CD4-positive, CD25-positive, alpha-beta regulatory T cell (primary cell): ENCODE measurements at regions not wholly inside any gene's neighbourhood (a gene's known extent, or its start where the extent isn't known, plus 50 kb on each side); places are given as distances from the start of the nearest gene placed in this dataset.
A peak's percentile ranks its signal among the peaks of the same experiment; 100 is the strongest.

Experiments
- ATAC-seq, 2 donors: fragments of 150-1000 bp; cut with Tn5 transposase; one replicate each; pipeline ENCODE4 v1.10.0; 2021; ENCODE audit warnings: low read depth in 2 of 2, moderate number of reproducible peaks in 2 of 2, moderate library complexity in 1 of 2
- DNase-seq, 3 donors: peaks; one replicate each; pipeline versions ENCODE4 v3.0.0 to v3.0.0-alpha.2; 2012 to 2022; ENCODE audit warnings: mixed read lengths in 1 of 3
- H3K27ac ChIP-seq: one replicate; pipeline ENCODE4 v1.7.0; 2013; ENCODE audit warnings: mild to moderate bottlenecking, low read length; ENCODE audit not compliant: insufficient read depth, poor library complexity, severe bottlenecking
- H3K27me3 ChIP-seq: one replicate; pipeline ENCODE4 v1.7.0; 2013; ENCODE audit warnings: low read length; ENCODE audit not compliant: control insufficient read depth, insufficient read depth
- H3K36me3 ChIP-seq: one replicate; pipeline ENCODE4 v1.7.0; 2013; ENCODE audit warnings: mild to moderate bottlenecking, low read length, moderate library complexity; ENCODE audit not compliant: control insufficient read depth, insufficient read depth
- H3K4me1 ChIP-seq: 2 replicates; pipeline ENCODE4 v1.7.0; 2013; ENCODE audit warnings: mild to moderate bottlenecking, low read length; ENCODE audit not compliant: insufficient read depth, control insufficient read depth, poor library complexity, severe bottlenecking
- H3K4me3 ChIP-seq: one replicate; pipeline ENCODE4 v1.7.0; 2013; ENCODE audit warnings: low read depth, mild to moderate bottlenecking, low read length, moderate library complexity
- H3K9me3 ChIP-seq, 2 experiments: 1 replicate in 1 of 2; 2 replicates in 1 of 2; pipeline ENCODE4 v1.7.0; 2013; ENCODE audit warnings: low read length in 2 of 2, mild to moderate bottlenecking in 1 of 2, moderate library complexity in 1 of 2; ENCODE audit not compliant: control insufficient read depth in 2 of 2
- H3K27ac Mint-ChIP-seq, 3 donors: one replicate each; pipeline ENCODE4 v1.8.0; 2020 to 2022; ENCODE audit warnings: mild to moderate bottlenecking in 3 of 3, mixed read lengths in 3 of 3, moderate library complexity in 2 of 3
- H3K27me3 Mint-ChIP-seq: one replicate; pipeline ENCODE4 v1.8.0; 2022; ENCODE audit warnings: mild to moderate bottlenecking, mixed read lengths
- H3K36me3 Mint-ChIP-seq: one replicate; pipeline ENCODE4 v1.8.0; 2020; ENCODE audit warnings: mixed read lengths
- H3K4me1 Mint-ChIP-seq, 4 donors: one replicate each; pipeline ENCODE4 v1.8.0; 2020 to 2022; ENCODE audit warnings: mixed read lengths in 4 of 4, mild to moderate bottlenecking in 1 of 4
- H3K4me3 Mint-ChIP-seq, 4 donors: one replicate each; pipeline ENCODE4 v1.8.0; 2020 to 2022; ENCODE audit warnings: mild to moderate bottlenecking in 4 of 4, mixed read lengths in 4 of 4, moderate library complexity in 3 of 4
- H3K9me3 Mint-ChIP-seq, 7 donors: one replicate each; pipeline ENCODE4 v1.8.0; 2020 to 2022; ENCODE audit warnings: mixed read lengths in 7 of 7, mild to moderate bottlenecking in 3 of 7, moderate library complexity in 2 of 7

DNA sequence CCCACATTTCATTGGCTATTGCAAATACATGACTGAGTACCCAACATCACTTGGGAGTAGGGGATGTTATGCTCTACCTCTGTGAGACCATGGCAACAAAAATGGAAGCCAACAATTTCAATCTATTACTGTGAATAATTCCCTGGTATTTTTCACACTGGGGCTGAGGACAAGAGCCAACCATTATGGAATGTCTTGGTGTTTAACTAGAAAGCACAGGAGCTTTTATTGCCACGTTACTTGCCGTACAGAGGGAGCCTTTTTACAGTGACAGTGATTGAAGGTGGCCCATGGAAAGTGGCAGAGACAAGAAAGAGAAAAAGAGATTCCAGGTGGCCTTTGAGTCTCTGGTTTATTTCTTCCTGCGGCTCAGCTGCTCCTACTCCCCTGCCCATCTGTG is 105.7 kb upstream of the TBC1D5 start:
- H3K36me3 ChIP-seq = no peaks in the 10 kb centered on the region
- H3K27ac Mint-ChIP-seq = no peak overlapping the region
- no peaks in the 10 kb centered on the region for H3K36me3 Mint-ChIP-seq
- H3K9me3 ChIP-seq = no peaks in the 10 kb centered on the region
- no peak overlapping the region for H3K4me3 Mint-ChIP-seq
- H3K4me1 Mint-ChIP-seq = no peaks in the 10 kb centered on the region
- H3K4me1 ChIP-seq = no peaks in the 10 kb centered on the region
- H3K27me3 Mint-ChIP-seq = peaks cover 10% of the 10 kb centered on the region
- no peak overlapping the region for H3K27ac ChIP-seq
- no peak for DNase-seq
- H3K27me3 ChIP-seq = no peaks in the 10 kb centered on the region
- H3K4me3 ChIP-seq = no peak overlapping the region
- H3K9me3 Mint-ChIP-seq = peaks cover 0 to 4% (median 0%) of the 10 kb centered on the region in 7 donors
- no peak for ATAC-seq

GRCh38 chr3:17847156-17847555 is 104.7 kb upstream of the TBC1D5 start:
- no peak overlapping the region for H3K4me3 ChIP-seq
- no peak for ATAC-seq

DNA sequence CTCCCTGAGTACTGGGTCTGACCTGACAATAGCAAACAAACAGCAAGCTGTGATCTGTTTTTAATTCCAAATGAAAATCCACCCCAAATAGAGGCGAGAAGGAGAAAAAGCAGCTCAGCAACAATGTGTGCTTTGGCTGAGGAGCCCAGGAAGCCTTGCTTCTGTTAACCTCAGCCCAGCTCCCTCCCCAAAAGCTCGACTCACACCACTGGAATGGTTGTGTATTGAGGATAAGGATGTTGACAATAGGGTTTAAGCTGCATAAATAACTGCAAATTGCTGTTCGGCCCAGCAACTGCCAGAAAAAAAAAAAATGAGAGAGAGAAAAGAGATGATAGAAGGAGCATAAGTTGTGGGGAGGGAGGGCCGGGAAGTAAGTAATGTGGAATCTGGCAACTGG is 104.0 kb upstream of the TBC1D5 start:
- DNase-seq (no peak), ATAC-seq (no peak)
- Mint-ChIP-seq H3K36me3 (no peaks in the 10 kb centered on the region), H3K27ac (no peak overlapping the region), H3K9me3 (peaks cover 0 to 4% (median 0%) of the 10 kb centered on the region in 7 donors), H3K27me3 (peaks cover 14% of the 10 kb centered on the region), H3K4me3 (no peak overlapping the region), H3K4me1 (no peaks in the 10 kb centered on the region)
- Histone ChIP-seq H3K27me3 (no peaks in the 10 kb centered on the region), H3K36me3 (no peaks in the 10 kb centered on the region), H3K4me1 (no peaks in the 10 kb centered on the region), H3K27ac (no peak overlapping the region), H3K4me3 (no peak overlapping the region), H3K9me3 (no peaks in the 10 kb centered on the region)

More at GRCh38 chr3:17847156-17847555, 104.7 kb upstream of the TBC1D5 start:
- no peaks in the 10 kb centered on the region for H3K4me1 ChIP-seq
- H3K4me1 Mint-ChIP-seq = no peaks in the 10 kb centered on the region
- no peak for DNase-seq
- H3K4me3 Mint-ChIP-seq = no peak overlapping the region
- no peak overlapping the region for H3K27ac Mint-ChIP-seq
- no peaks in the 10 kb centered on the region for H3K9me3 ChIP-seq
- H3K27ac ChIP-seq = no peak overlapping the region
- H3K27me3 ChIP-seq = no peaks in the 10 kb centered on the region
- peaks cover 0 to 4% (median 0%) of the 10 kb centered on the region in 7 donors for H3K9me3 Mint-ChIP-seq
- no peaks in the 10 kb centered on the region for H3K36me3 ChIP-seq
- peaks cover 10% of the 10 kb centered on the region for H3K27me3 Mint-ChIP-seq
- H3K36me3 Mint-ChIP-seq = no peaks in the 10 kb centered on the region

- Mint-ChIP-seq H3K4me1 (no peaks in the 10 kb centered on the region), H3K4me3 (no peak overlapping the region), H3K36me3 (no peaks in the 10 kb centered on the region), H3K27ac (no peak overlapping the region), H3K9me3 (peaks cover 0 to 4% (median 0%) of the 10 kb centered on the region in 7 donors), H3K27me3 (peaks cover 14% of the 10 kb centered on the region)
- no peak overlapping the region for H3K27ac ChIP-seq
- no peak overlapping the region for H3K4me3 ChIP-seq
- H3K27me3 ChIP-seq = no peaks in the 10 kb centered on the region
- no peaks in the 10 kb centered on the region for H3K9me3 ChIP-seq
- no peaks in the 10 kb centered on the region for H3K4me1 ChIP-seq
- ATAC-seq (no peak), DNase-seq (no peak)
- H3K36me3 ChIP-seq = no peaks in the 10 kb centered on the region
Measured at GRCh38 chr3:17845026-17845812, 102.8 kb upstream of the TBC1D5 start.

GRCh38 chr3:17844236-17844635 is 101.8 kb upstream of the TBC1D5 start:
- no peaks in the 10 kb centered on the region for H3K36me3 ChIP-seq
- no peaks in the 10 kb centered on the region for H3K4me1 ChIP-seq
- Mint-ChIP-seq H3K9me3 (peaks cover 0 to 4% (median 0%) of the 10 kb centered on the region in 7 donors), H3K4me3 (no peak overlapping the region), H3K4me1 (no peaks in the 10 kb centered on the region), H3K36me3 (no peaks in the 10 kb centered on the region), H3K27ac (no peak overlapping the region), H3K27me3 (peaks cover 14% of the 10 kb centered on the region)
- DNase-seq (no peak), ATAC-seq (no peak)
- H3K27ac ChIP-seq = no peak overlapping the region
- H3K27me3 ChIP-seq = no peaks in the 10 kb centered on the region
- no peaks in the 10 kb centered on the region for H3K9me3 ChIP-seq
- no peak overlapping the region for H3K4me3 ChIP-seq

- Mint-ChIP-seq H3K36me3 (no peaks in the 10 kb centered on the region), H3K27ac (no peak overlapping the region), H3K27me3 (peaks cover 12% of the 10 kb centered on the region), H3K4me1 (no peaks in the 10 kb centered on the region), H3K4me3 (no peak overlapping the region), H3K9me3 (no peaks in the 10 kb centered on the region)
- H3K36me3 ChIP-seq = no peaks in the 10 kb centered on the region
- H3K27me3 ChIP-seq = peaks cover 9% of the 10 kb centered on the region
- no peak overlapping the region for H3K27ac ChIP-seq
- H3K4me1 ChIP-seq = no peaks in the 10 kb centered on the region
- no peak overlapping the region for H3K4me3 ChIP-seq
- peak; percentile 46 to 57 (median 56) for DNase-seq
- no peaks in the 10 kb centered on the region for H3K9me3 ChIP-seq
- peak; percentile 72 to 73 for ATAC-seq
Measured at GRCh38 chr3:17841190-17841828, 98.9 kb upstream of the TBC1D5 start.

- H3K27ac Mint-ChIP-seq = no peak overlapping the region
- Histone ChIP-seq H3K4me3 (no peak overlapping the region), H3K36me3 (no peaks in the 10 kb centered on the region), H3K27ac (no peak overlapping the region), H3K27me3 (peaks cover 9% of the 10 kb centered on the region), H3K9me3 (no peaks in the 10 kb centered on the region), H3K4me1 (no peaks in the 10 kb centered on the region)
- H3K27me3 Mint-ChIP-seq = peaks cover 14% of the 10 kb centered on the region
- H3K36me3 Mint-ChIP-seq = no peaks in the 10 kb centered on the region
- DNase-seq (no peak), ATAC-seq (no peak)
- H3K9me3 Mint-ChIP-seq = no peaks in the 10 kb centered on the region
- no peak overlapping the region for H3K4me3 Mint-ChIP-seq
- H3K4me1 Mint-ChIP-seq = no peaks in the 10 kb centered on the region
Measured at GRCh38 chr3:17840651-17841050, 98.2 kb upstream of the TBC1D5 start.

DNA sequence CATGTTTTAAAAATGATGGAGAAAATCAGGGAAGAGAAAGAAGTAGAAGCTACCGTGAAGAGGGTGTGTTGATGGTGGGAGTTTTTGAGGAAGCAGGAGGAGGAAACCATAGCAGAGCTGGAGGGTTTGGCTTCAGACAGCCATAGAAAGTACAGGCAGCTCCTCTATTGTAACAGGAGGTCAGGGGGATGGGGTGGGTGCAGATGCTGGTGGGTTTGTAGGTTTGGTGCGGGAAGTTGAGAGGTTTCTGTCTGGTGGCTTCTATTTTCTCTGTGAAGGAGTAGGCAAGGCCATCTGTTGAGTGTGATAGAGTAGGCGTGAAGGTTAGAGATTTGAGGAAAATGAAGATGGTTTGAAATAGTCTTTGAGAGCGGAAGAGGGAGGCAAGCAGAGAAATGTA is 97.7 kb upstream of the TBC1D5 start:
- H3K4me1 ChIP-seq = no peaks in the 10 kb centered on the region
- H3K9me3 ChIP-seq = no peaks in the 10 kb centered on the region
- H3K27me3 Mint-ChIP-seq = peaks cover 14% of the 10 kb centered on the region
- no peaks in the 10 kb centered on the region for H3K36me3 Mint-ChIP-seq
- no peaks in the 10 kb centered on the region for H3K4me1 Mint-ChIP-seq
- no peak overlapping the region for H3K4me3 Mint-ChIP-seq
- DNase-seq = no peak
- no peak overlapping the region for H3K27ac Mint-ChIP-seq
- no peak overlapping the region for H3K27ac ChIP-seq
- no peak overlapping the region for H3K4me3 ChIP-seq
- no peaks in the 10 kb centered on the region for H3K9me3 Mint-ChIP-seq
- no peaks in the 10 kb centered on the region for H3K36me3 ChIP-seq
- peaks cover 9% of the 10 kb centered on the region for H3K27me3 ChIP-seq
- ATAC-seq = no peak
